Fibroblast of skin of left quadriceps (primary cell): ENCODE measurements at regions not wholly inside any gene's neighbourhood (a gene's known extent, or its start where the extent isn't known, plus 50 kb on each side); places are given as distances from the start of the nearest gene placed in this dataset.

ENCODE experiments used
- DNase-seq, 2 experiments: peaks; one replicate each; pipeline ENCODE4 v3.0.0-alpha.2; 2013; ENCODE audit warnings: low read depth in 2 of 2

- DNase-seq, result no peak
Measured at GRCh38 chr13:97630725-97631124, 196.8 kb downstream of the RAP2A start.

- DNase-seq, result no peak
Measured at GRCh38 chr13:97631158-97631557, 197.2 kb downstream of the RAP2A start.

DNA sequence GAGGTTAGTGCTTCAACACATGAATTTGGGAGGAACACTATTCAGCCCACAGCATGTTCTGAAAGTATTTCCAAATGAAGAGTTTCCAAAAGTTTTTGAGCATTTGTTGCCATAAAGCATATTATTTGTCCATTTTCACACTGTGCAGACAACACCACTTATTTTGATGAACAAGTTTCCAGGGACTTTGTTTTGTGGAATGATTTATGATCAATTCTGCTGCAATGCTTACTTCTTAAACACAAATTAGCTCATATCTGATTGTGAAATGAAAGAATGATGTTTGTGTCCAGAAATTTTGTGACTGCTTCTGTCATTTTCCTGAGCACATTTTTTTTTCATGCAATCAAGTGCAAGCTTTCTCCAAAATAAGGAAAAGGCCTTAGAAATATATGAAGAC is 205.3 kb downstream of the RAP2A start:
- no peak for DNase-seq

- DNase-seq, result no peak
Measured at GRCh38 chr13:97640268-97640667, 206.3 kb downstream of the RAP2A start.

GRCh38 chr13:97648171-97648880 is 214.4 kb downstream of the RAP2A start:
- no peak for DNase-seq

DNA sequence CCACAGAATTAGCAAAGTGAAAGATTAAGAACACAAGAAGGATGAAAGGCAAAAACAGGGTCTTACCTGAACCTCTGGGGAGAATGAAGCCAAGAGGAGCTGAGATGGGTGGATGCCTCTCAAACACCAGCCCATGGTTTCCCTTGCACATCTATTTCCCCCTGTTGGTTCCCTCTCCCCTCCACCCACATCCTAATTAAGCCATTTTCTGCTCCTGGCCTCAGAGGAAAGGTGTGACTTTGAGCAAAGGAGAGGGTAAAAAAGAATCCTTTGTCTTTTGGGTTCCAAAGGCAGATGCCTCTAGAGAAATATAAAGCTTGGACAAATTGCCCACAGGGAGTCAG is 214.9 kb downstream of the RAP2A start:
- DNase-seq, result no peak

- no peak for DNase-seq
Measured at GRCh38 chr13:97653443-97654140, 219.6 kb downstream of the RAP2A start.

GRCh38 chr13:97654236-97654635 is 220.3 kb downstream of the RAP2A start:
- no peak for DNase-seq

DNA sequence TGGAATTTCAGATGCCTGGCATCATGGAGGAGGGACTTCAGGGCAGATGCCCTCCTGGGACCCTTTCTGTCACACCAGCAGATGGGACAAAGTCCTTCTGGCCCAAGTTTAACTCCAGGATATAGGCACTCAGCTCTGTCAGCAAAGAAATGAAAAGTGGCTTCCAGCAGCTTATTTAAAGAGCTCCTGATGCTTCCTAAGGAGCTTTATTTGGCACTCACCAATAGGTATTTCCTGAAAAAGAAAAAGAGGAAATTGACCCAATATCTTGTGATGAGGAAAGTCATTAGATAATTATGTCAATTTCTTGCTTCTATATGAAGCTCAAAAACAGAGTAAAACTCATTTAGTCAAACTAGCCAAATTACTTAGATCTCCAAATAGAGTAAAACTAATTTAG is 224.6 kb downstream of the RAP2A start:
- DNase-seq, result no peak

GRCh38 chr13:97659602-97660001 is 225.6 kb downstream of the RAP2A start:
- DNase-seq, result no peak

- no peak for DNase-seq
Measured at GRCh38 chr13:97660594-97661260, 226.8 kb downstream of the RAP2A start.

DNA sequence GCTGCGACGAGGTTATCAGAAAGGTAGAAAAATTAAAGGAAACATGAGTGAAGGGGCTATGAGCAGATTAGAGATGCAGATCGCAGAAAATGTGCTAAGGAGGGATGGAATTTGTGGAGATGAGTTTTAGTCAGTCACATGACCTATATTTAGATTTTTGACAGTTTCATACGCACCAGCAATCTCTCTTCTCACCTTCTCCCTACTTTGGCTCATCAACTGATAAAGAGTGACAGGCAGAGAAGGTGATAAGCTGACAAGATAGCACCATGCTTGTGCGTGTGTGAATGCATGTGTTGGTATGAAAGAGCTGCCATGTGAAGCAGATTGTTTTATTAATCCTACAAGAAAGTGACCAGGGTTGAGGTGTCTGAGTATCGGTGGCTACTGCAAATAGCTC is 252.6 kb downstream of the RAP2A start:
- no peak for DNase-seq

- DNase-seq, result no peak
Measured at GRCh38 chr13:97692628-97693027, 258.7 kb downstream of the RAP2A start.

- DNase-seq, result no peak
Measured at GRCh38 chr13:97695684-97696083, 257.8 kb upstream of the IPO5 start.

GRCh38 chr13:97696921-97697320 is 256.6 kb upstream of the IPO5 start:
- DNase-seq, result no peak

DNA sequence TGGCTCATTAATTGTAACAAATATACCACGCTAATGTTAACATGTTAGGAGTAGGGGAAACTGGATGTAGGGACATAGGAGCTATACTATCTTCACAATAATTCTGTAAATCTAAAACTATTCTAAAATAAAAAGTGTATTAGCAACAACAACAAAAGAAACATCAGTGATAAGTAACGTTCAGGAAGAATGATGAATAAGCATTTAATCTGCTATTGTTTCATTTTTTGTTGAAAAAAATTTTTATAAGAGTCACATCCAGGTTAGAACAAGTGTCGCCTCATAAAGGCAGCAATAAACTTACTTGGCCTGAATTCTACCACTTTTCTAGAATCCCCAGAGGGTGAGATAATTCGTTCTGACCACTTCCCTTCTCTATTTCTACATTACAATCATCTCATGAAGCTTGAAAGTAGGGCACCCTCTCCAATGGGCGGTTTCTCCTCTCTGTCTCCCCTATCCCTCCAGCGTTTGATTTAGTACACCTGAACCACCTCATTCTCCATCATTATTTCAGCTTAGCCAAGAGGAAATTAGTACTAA is 253.1 kb upstream of the IPO5 start:
- DNase-seq, result no peak

- DNase-seq, result no peak
Measured at GRCh38 chr13:97702614-97703013, 250.9 kb upstream of the IPO5 start.

GRCh38 chr13:97710797-97711196 is 242.7 kb upstream of the IPO5 start:
- no peak for DNase-seq

GRCh38 chr13:97712770-97713169 is 240.7 kb upstream of the IPO5 start:
- no peak for DNase-seq

- no peak for DNase-seq
Measured at GRCh38 chr13:97715763-97716162, 237.7 kb upstream of the IPO5 start.

GRCh38 chr13:97716746-97717145 is 236.7 kb upstream of the IPO5 start:
- DNase-seq, result no peak

GRCh38 chr13:97719736-97720135 is 233.7 kb upstream of the IPO5 start:
- DNase-seq, result no peak

DNA sequence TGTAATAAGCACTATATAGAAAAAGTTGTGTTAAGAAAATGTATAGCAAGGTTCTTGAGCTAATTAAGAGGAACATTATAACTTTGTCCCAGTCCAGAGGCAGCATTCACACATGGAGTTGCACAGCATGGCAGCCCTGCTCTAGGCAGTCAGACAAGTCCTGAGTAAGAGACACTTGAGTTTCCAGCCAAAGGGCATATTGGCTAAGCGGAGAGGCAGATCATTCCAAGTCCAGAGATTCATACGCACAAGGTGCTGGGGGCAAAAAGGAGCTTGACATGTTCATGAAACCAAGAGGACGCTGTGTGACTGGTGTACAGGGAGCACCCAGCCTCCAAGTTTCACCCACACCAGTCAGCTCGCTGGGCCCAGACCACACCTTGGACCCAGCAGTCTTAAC is 232.6 kb upstream of the IPO5 start:
- no peak for DNase-seq
